Panc1 (cell line): ENCODE measurements at regions not wholly inside any gene's neighbourhood (a gene's known extent, or its start where the extent isn't known, plus 50 kb on each side); places are given as distances from the start of the nearest gene placed in this dataset.

ENCODE experiments used
- ATAC-seq: fragments of 200-7000 bp; cut with Tn5 transposase; 2 replicates; pipeline ENCODE4 v1.9.1; 2020; ENCODE audit warnings: mild to moderate bottlenecking, moderate library complexity
- BruUV-seq: library from RNA; stranded (reverse); fragments of 400-500 nt; replicated peaks from 2 replicates; lab custom pipeline; 2021; lab: Mats Ljungman, UMichigan
- CTCF ChIA-PET: fragments of 300-600 bp; sonication (Branson Sonifier 250); formaldehyde crosslinking; loops from one replicate; lab custom pipeline; 2022; ENCODE audit warnings: antibody characterized with exemption; lab: Charles Lee
- POLR2A ChIA-PET: fragments of 300-600 bp; sonication (Branson Sonifier 250); formaldehyde crosslinking; loops from one replicate; lab custom pipeline; 2022; ENCODE audit warnings: antibody characterized with exemption; lab: Charles Lee
- DNase-seq: peaks from one replicate; pipeline ENCODE4 v3.0.0-alpha.2; 2010; ENCODE audit warnings: low read depth, low spot score
- H3K27ac ChIP-seq: 2 replicates; pipeline ENCODE4 v1.5.1; 2011; ENCODE audit warnings: mild to moderate bottlenecking, low read length, inconsistent platforms
- H3K27me3 ChIP-seq: fragments of 200-500 bp; sonication (Bioruptor generic); 2 replicates; pipeline ENCODE4 v1.6.0; 2014; ENCODE audit warnings: low read length, inconsistent platforms; ENCODE audit not compliant: control insufficient read depth, insufficient read depth
- H3K36me3 ChIP-seq: fragments of 200-500 bp; sonication (Bioruptor generic); 2 replicates; pipeline ENCODE4 v1.5.1; 2014; ENCODE audit warnings: inconsistent platforms, mild to moderate bottlenecking, low read length, moderate library complexity; ENCODE audit not compliant: control insufficient read depth, insufficient read depth
- H3K4me1 ChIP-seq: 2 replicates; pipeline ENCODE4 v1.5.1; 2011; ENCODE audit warnings: inconsistent platforms, mild to moderate bottlenecking, low read length, moderate library complexity; ENCODE audit not compliant: control insufficient read depth, insufficient read depth
- H3K4me3 ChIP-seq, 2 experiments: 2 replicates each; pipeline ENCODE4 v1.5.1; 2011 to 2012; ENCODE audit warnings: low read depth in 2 of 2, low read length in 2 of 2, mild to moderate bottlenecking in 2 of 2, inconsistent platforms in 1 of 2, moderate library complexity in 1 of 2
- H3K9me3 ChIP-seq: fragments of 200-500 bp; sonication (Bioruptor generic); 2 replicates; pipeline ENCODE4 v1.5.1; 2014; ENCODE audit warnings: low read depth, mild to moderate bottlenecking, inconsistent platforms, low read length, moderate library complexity; ENCODE audit not compliant: control insufficient read depth, insufficient read depth
- POLR2AphosphoS5 ChIP-seq: IDR thresholded peaks from 2 replicates; pipeline ENCODE4 v1.6.1; 2012; ENCODE audit warnings: mild to moderate bottlenecking, low read depth, low read length, moderate library complexity
- SIN3A ChIP-seq: IDR thresholded peaks from 2 replicates; pipeline ENCODE4 v1.6.1; 2012; ENCODE audit warnings: low read depth, mild to moderate bottlenecking, low read length, moderate library complexity, borderline replicate concordance; ENCODE audit not compliant: insufficient read depth
- TCF7L2 ChIP-seq: IDR thresholded peaks from 2 replicates; pipeline ENCODE4 v1.6.1; 2011; ENCODE audit warnings: mild to moderate bottlenecking, low read depth, low read length, inconsistent platforms
- in situ Hi-C: cut with HindIII; loops from 2 replicates; pipeline ENCODE4 v1.10.0; 2016; ENCODE audit warnings: low sequenced_read_pairs, low pct_unique_long_range_greater_than_20kb
- intact Hi-C: fragments of 100-400 bp; cut with micrococcal nuclease; formaldehyde crosslinking; loops from one replicate; pipeline ENCODE4 v1.10.0; 2022; ENCODE audit not compliant: unreplicated experiment
- TF ChIP-seq, protein P1 (sequence below): fragments of 450-650 bp; IDR thresholded peaks from 2 replicates; pipeline ENCODE4 v1.5.1; 2017; ENCODE audit warnings: mild to moderate bottlenecking
- TF ChIP-seq, protein P2 (sequence below), 2 experiments: IDR thresholded peaks; 2 replicates each; pipeline ENCODE4 v1.6.1; 2011 to 2012; ENCODE audit warnings: low read depth in 2 of 2, control low read depth in 1 of 2, low read length in 1 of 2, mild to moderate bottlenecking in 1 of 2, moderate library complexity in 1 of 2; ENCODE audit not compliant: insufficient read depth in 1 of 2

DNA sequence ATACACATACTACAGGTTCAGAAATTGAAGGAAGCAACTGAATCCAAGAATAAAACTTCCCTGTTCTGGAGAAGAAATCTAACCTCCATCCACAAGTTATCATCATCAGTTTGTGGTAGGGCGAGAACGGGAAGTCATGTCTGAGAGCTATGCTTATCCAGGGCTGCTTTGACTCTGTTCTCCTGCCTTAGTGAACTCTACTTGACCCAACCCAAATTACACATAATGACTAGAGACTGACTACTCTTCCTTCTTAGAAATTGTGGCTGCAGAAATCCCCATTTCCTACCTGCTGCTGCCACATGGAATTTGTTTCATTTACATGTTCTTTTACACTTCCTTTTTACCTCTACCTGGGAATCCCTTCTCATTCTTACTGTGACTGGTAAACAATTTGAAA is 1102.6 kb upstream of the PIK3C3 start:
- ATAC-seq: no peak
- intact Hi-C loops: no loop called here
- Histone ChIP-seq H3K4me1 (no peaks in the 10 kb centered on the region), H3K27me3 (no peaks in the 10 kb centered on the region), H3K4me3 (no peak overlapping the region), H3K36me3 (no peaks in the 10 kb centered on the region), H3K27ac (no peak overlapping the region), H3K9me3 (no peaks in the 10 kb centered on the region)
- ChIA-PET CTCF (no interaction called here), POLR2A (no interaction called here)
- no peak for TF ChIP-seq TCF7L2
- TF ChIP-seq, protein P1, sequence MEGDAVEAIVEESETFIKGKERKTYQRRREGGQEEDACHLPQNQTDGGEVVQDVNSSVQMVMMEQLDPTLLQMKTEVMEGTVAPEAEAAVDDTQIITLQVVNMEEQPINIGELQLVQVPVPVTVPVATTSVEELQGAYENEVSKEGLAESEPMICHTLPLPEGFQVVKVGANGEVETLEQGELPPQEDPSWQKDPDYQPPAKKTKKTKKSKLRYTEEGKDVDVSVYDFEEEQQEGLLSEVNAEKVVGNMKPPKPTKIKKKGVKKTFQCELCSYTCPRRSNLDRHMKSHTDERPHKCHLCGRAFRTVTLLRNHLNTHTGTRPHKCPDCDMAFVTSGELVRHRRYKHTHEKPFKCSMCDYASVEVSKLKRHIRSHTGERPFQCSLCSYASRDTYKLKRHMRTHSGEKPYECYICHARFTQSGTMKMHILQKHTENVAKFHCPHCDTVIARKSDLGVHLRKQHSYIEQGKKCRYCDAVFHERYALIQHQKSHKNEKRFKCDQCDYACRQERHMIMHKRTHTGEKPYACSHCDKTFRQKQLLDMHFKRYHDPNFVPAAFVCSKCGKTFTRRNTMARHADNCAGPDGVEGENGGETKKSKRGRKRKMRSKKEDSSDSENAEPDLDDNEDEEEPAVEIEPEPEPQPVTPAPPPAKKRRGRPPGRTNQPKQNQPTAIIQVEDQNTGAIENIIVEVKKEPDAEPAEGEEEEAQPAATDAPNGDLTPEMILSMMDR: no peak
- TF ChIP-seq, protein P2, sequence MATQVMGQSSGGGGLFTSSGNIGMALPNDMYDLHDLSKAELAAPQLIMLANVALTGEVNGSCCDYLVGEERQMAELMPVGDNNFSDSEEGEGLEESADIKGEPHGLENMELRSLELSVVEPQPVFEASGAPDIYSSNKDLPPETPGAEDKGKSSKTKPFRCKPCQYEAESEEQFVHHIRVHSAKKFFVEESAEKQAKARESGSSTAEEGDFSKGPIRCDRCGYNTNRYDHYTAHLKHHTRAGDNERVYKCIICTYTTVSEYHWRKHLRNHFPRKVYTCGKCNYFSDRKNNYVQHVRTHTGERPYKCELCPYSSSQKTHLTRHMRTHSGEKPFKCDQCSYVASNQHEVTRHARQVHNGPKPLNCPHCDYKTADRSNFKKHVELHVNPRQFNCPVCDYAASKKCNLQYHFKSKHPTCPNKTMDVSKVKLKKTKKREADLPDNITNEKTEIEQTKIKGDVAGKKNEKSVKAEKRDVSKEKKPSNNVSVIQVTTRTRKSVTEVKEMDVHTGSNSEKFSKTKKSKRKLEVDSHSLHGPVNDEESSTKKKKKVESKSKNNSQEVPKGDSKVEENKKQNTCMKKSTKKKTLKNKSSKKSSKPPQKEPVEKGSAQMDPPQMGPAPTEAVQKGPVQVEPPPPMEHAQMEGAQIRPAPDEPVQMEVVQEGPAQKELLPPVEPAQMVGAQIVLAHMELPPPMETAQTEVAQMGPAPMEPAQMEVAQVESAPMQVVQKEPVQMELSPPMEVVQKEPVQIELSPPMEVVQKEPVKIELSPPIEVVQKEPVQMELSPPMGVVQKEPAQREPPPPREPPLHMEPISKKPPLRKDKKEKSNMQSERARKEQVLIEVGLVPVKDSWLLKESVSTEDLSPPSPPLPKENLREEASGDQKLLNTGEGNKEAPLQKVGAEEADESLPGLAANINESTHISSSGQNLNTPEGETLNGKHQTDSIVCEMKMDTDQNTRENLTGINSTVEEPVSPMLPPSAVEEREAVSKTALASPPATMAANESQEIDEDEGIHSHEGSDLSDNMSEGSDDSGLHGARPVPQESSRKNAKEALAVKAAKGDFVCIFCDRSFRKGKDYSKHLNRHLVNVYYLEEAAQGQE (IDR thresholded peaks at IDR 0.05; ENCODE audit: insufficient read depth in 1 of 2, low read depth in 2 of 2, low read length in 1 of 2): no peak
- no TSS peak for BruUV-seq
- DNase-seq: no peak
- in situ Hi-C loops: no loop called here

DNA sequence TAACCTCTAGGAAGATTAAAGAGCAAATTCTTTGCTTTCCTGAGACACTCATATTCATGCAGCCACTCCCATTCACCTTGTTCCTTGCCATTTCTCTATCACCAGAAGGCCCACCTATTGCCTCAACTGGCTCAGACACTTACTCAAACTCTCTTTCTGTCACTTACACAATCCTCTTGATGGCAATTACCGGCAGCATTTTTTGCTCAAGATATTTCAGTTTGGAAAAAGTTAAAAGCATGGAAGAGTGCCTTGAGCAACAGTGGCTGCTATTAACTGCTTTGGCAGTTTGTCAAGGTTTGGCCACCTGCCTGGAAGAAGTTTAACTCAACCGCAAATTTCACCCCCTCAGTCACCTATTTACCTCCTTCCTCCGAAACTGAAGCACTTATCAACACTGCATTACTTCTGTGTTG is 1104.0 kb upstream of the PIK3C3 start:
- POLR2A ChIA-PET: no interaction called here
- CTCF ChIA-PET: no interaction called here

More for the DNA sequence above, 1104.0 kb upstream of the PIK3C3 start:
- Histone ChIP-seq H3K36me3 (no peaks in the 10 kb centered on the region), H3K4me1 (no peaks in the 10 kb centered on the region), H3K27me3 (no peaks in the 10 kb centered on the region), H3K4me3 (no peak overlapping the region), H3K27ac (no peak overlapping the region), H3K9me3 (no peaks in the 10 kb centered on the region)
- ATAC-seq (no peak), DNase-seq (no peak)
- no TSS peak for BruUV-seq
- intact Hi-C loops: no loop called here
- in situ Hi-C loops: no loop called here
- TF ChIP-seq, protein P1: no peak
- TF ChIP-seq TCF7L2 (no peak), SIN3A (no peak), POLR2AphosphoS5 (no peak)
- TF ChIP-seq, protein P2 (IDR thresholded peaks at IDR 0.05; ENCODE audit: insufficient read depth in 1 of 2, low read depth in 2 of 2, low read length in 1 of 2): no peak
